Kidney (tissue), 13 donors: ENCODE measurements at regions not wholly inside any gene's neighbourhood (a gene's known extent, or its start where the extent isn't known, plus 50 kb on each side); places are given as distances from the start of the nearest gene placed in this dataset.
A peak's percentile ranks its signal among the peaks of the same experiment; 100 is the strongest.

Experiments
- DNase-seq, 5 donors: peaks; one replicate each; pipeline ENCODE4 v3.0.0-alpha.2; 2013 to 2020
- FAIRE-seq: peaks from 2 replicates; lab custom pipeline; 2012; peaks lifted over from hg19 to GRCh38; lab: Jason Lieb, UNC
- H3K27ac ChIP-seq, 2 donors: one replicate each; pipeline ENCODE4 v1.7.0; 2013; ENCODE audit warnings: low read depth in 2 of 2, low read length in 2 of 2, inconsistent platforms in 1 of 2
- H3K27me3 ChIP-seq: one replicate; pipeline ENCODE4 v1.7.1; 2013; ENCODE audit warnings: low read length, inconsistent platforms; ENCODE audit not compliant: control insufficient read depth, insufficient read depth
- H3K36me3 ChIP-seq, 3 donors: one replicate each; pipeline versions ENCODE4 v1.7.0 to v1.7.1; 2013; ENCODE audit warnings: low read length in 3 of 3, control low read depth in 1 of 3, inconsistent platforms in 1 of 3; ENCODE audit not compliant: insufficient read depth in 3 of 3, control insufficient read depth in 2 of 3
- H3K4me1 ChIP-seq, 3 donors: one replicate each; pipeline versions ENCODE4 v1.7.0 to v1.7.1; 2013; ENCODE audit warnings: low read length in 3 of 3, inconsistent platforms in 1 of 3, low read depth in 1 of 3; ENCODE audit not compliant: control insufficient read depth in 2 of 3, insufficient read depth in 2 of 3
- H3K4me3 ChIP-seq, 3 donors: one replicate each; pipeline versions ENCODE4 v1.7.0 to v1.8.1; 2013; ENCODE audit warnings: low read length in 3 of 3, control low read depth in 1 of 3, inconsistent platforms in 1 of 3
- H3K9ac ChIP-seq, 3 donors: one replicate each; pipeline versions ENCODE4 v1.7.0 to v1.7.1; 2013; ENCODE audit warnings: low read length in 3 of 3, control low read depth in 1 of 3, inconsistent platforms in 1 of 3
- H3K9me3 ChIP-seq, 3 donors: one replicate each; pipeline versions ENCODE4 v1.7.0 to v1.7.1; 2013; ENCODE audit warnings: low read length in 3 of 3, control low read depth in 1 of 3, inconsistent platforms in 1 of 3; ENCODE audit not compliant: control insufficient read depth in 2 of 3, insufficient read depth in 1 of 3
- CTCF ChIP-seq: IDR thresholded peaks from 3 replicates; pipeline ENCODE4 v1.5.1; 2012; ENCODE audit warnings: mild to moderate bottlenecking, moderate library complexity, borderline replicate concordance; ENCODE audit not compliant: insufficient read depth; ENCODE audit errors: extremely low read depth
- intact Hi-C: fragments of 100-400 bp; cut with DNase I; formaldehyde crosslinking; loops from one replicate; pipeline ENCODE4 v1.11.1; 2022
- donor health status: control.
- donor health status: control.
- donor health status: control.
- donor health status: control.
- donor health status: control.
- donor health status: DM: yes; HTN: yes; CAD: no.
- donor health status: Normal renal cell carcinoma (clear cell type).

- intact Hi-C loops, result no loop called here
- H3K36me3 ChIP-seq, result no peaks in the 10 kb centered on the region
- DNase-seq, result peak in 3 of 5 donors; percentile 25 to 61 (median 39)
- no peak for TF ChIP-seq CTCF
- H3K9ac ChIP-seq, result no peak overlapping the region
- no peak overlapping the region for H3K27ac ChIP-seq
- no peaks in the 10 kb centered on the region for H3K9me3 ChIP-seq
- no peak for FAIRE-seq
- H3K4me1 ChIP-seq, result peaks cover 0 to 2% (median 0%) of the 10 kb centered on the region in 3 donors
- no peak overlapping the region for H3K4me3 ChIP-seq
- no peaks in the 10 kb centered on the region for H3K27me3 ChIP-seq
These were observed 145.4 kb downstream of the SOX9 start for GRCh38 chr17:72266112-72266775.

DNA sequence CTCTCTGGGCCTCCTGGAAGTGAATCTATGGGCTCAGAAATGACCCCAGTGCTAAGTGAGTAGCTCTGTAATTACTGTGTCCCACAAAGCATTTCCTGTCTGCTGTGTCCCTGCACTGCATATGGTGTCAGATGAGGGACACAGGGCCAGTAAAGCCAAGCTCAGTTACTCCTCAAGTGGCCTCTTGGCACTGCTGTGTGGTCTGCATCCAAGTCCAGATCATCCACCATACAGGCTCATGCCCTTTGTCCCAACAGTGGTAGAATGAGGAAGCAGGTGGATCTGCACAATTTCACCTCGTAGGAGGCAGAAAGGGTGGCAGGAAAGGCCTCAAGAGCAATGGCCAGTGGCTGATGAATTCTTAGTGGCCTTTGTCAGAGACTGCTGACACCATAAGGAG lies 146.8 kb downstream of the SOX9 start:
- no peak for FAIRE-seq
- Histone ChIP-seq H3K36me3 (no peaks in the 10 kb centered on the region), H3K9me3 (no peaks in the 10 kb centered on the region), H3K27me3 (no peaks in the 10 kb centered on the region), H3K4me1 (peaks cover 0 to 2% (median 0%) of the 10 kb centered on the region in 3 donors), H3K27ac (no peak overlapping the region), H3K9ac (no peak overlapping the region), H3K4me3 (no peak overlapping the region)
- intact Hi-C loops, result no loop called here
- no peak for DNase-seq
- no peak for TF ChIP-seq CTCF

DNA sequence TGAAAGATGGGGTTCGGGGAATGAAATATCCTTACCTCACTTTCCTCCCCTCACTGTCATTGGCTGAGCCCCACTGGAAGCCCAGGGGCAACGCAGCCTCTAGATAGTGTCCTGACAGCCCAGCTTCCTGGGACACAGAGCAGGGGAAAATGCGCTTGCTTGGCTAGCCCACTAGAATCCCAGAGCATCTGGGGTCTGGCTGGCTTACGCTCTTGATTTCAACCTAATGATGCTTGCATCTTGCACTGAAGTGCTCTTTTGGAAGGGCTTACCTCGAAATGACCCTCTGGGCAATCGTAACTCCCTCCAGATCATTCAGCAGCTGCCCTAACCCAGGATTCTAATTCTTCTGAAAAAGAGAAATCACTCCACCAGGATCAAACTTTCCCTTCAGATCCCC lies 147.6 kb downstream of the SOX9 start:
- Histone ChIP-seq H3K9me3 (no peaks in the 10 kb centered on the region), H3K4me1 (peaks cover 0 to 2% (median 0%) of the 10 kb centered on the region in 3 donors), H3K27me3 (no peaks in the 10 kb centered on the region), H3K4me3 (no peak overlapping the region), H3K36me3 (no peaks in the 10 kb centered on the region), H3K9ac (no peak overlapping the region), H3K27ac (no peak overlapping the region)
- intact Hi-C loops, result no loop called here
- TF ChIP-seq CTCF, result no peak
- DNase-seq (no peak), FAIRE-seq (no peak)
